Thyroid gland (tissue), 4 donors: ENCODE measurements at regions not wholly inside any gene's neighbourhood (a gene's known extent, or its start where the extent isn't known, plus 50 kb on each side); places are given as distances from the start of the nearest gene placed in this dataset.

ENCODE experiments used
- CTCF ChIP-seq, 6 experiments: fragments of 200-600 bp in 3 of 6; fragments of 450-650 bp in 3 of 6; sonication (generic) in 3 of 6; IDR thresholded peaks; one replicate each; pipeline ENCODE4 v1.5.1; 2016 to 2019; ENCODE audit warnings: antibody characterized with exemption in 6 of 6, mild to moderate bottlenecking in 2 of 6, inconsistent platforms in 1 of 6, moderate library complexity in 1 of 6
- POLR2A ChIP-seq, 2 donors: fragments of 450-650 bp; IDR thresholded peaks; one replicate each; pipeline ENCODE4 v1.6.1; 2017; ENCODE audit warnings: antibody characterized with exemption in 2 of 2, mild to moderate bottlenecking in 2 of 2, moderate library complexity in 1 of 2

GRCh38 chrX:140092121-140092520, 126.8 kb upstream of the CXorf66 start:
- TF ChIP-seq CTCF (IDR thresholded peaks at IDR 0.05) (no peak), POLR2A (IDR thresholded peaks at IDR 0.05) (no peak)
